NCI-H2227 (cell line): ENCODE measurements at regions not wholly inside any gene's neighbourhood (a gene's known extent, or its start where the extent isn't known, plus 50 kb on each side); places are given as distances from the start of the nearest gene placed in this dataset.

Experiments
- DNase-seq: peaks from one replicate; lab custom pipeline; 2025; ENCODE audit not compliant: unreplicated experiment; lab: John Stamatoyannopoulos, UW

GRCh38 chr11:116229236-116229970, 543.4 kb downstream of the BUD13 start:
- DNase-seq = no peak

GRCh38 chr11:116226731-116227130, 546.1 kb downstream of the BUD13 start:
- DNase-seq = no peak

GRCh38 chr11:116225784-116226585, 546.8 kb downstream of the BUD13 start:
- no peak for DNase-seq

GRCh38 chr11:116225236-116225635, 547.6 kb downstream of the BUD13 start:
- no peak for DNase-seq

GRCh38 chr11:116224889-116225200, 547.9 kb downstream of the BUD13 start:
- no peak for DNase-seq

- DNase-seq = peak; percentile 17
Observed at GRCh38 chr11:116224154-116224888, 548.5 kb downstream of the BUD13 start.

GRCh38 chr11:116221351-116221750, 551.4 kb downstream of the BUD13 start:
- DNase-seq = no peak

- no peak for DNase-seq
Observed at GRCh38 chr11:116219171-116219635, 553.6 kb downstream of the BUD13 start.

- DNase-seq = no peak
Observed at GRCh38 chr11:116217441-116217840, 555.3 kb downstream of the BUD13 start.

- peak; percentile 30 for DNase-seq
Observed at GRCh38 chr11:116217006-116217405, 555.8 kb downstream of the BUD13 start.

- peak; percentile 4 for DNase-seq
Observed at GRCh38 chr11:116215471-116216113, 557.2 kb downstream of the BUD13 start.

- no peak for DNase-seq
Observed at GRCh38 chr11:116211147-116211546, 561.6 kb downstream of the BUD13 start.

- no peak for DNase-seq
Observed at GRCh38 chr11:116210663-116211062, 562.1 kb downstream of the BUD13 start.

GRCh38 chr11:116209255-116209654, 563.5 kb downstream of the BUD13 start:
- no peak for DNase-seq

GRCh38 chr11:116207421-116208141, 565.2 kb downstream of the BUD13 start:
- no peak for DNase-seq

- DNase-seq = no peak
Observed at GRCh38 chr11:116207019-116207418, 565.8 kb downstream of the BUD13 start.

- DNase-seq = no peak
Observed at GRCh38 chr11:116202922-116203321, 569.9 kb downstream of the BUD13 start.

- no peak for DNase-seq
Observed at GRCh38 chr11:116200564-116200963, 572.2 kb downstream of the BUD13 start.

- peak; percentile 28 for DNase-seq
Observed at GRCh38 chr11:116199182-116199581, 573.6 kb downstream of the BUD13 start.

- DNase-seq = no peak
Observed at GRCh38 chr11:116194156-116194904, 578.5 kb downstream of the BUD13 start.
